K562 (cell line): ENCODE measurements at regions not wholly inside any gene's neighbourhood (a gene's known extent, or its start where the extent isn't known, plus 50 kb on each side); places are given as distances from the start of the nearest gene placed in this dataset.

Source experiments
- ATAC-seq: fragments of 200-7000 bp; cut with Tn5 transposase; 3 replicates; pipeline ENCODE4 v1.9.1; 2020; ENCODE audit warnings: moderate library complexity
- BruUV-seq: library from RNA; stranded (reverse); fragments of 400-500 nt; replicated peaks from 2 replicates; lab custom pipeline; 2021; lab: Mats Ljungman, UMichigan
- CTCF ChIA-PET: fragments of 300-600 bp; formaldehyde crosslinking; extraction: SDS; loops from one replicate; lab custom pipeline; 2021; ENCODE audit warnings: low intra/inter-chr PET ratio; lab: Yijun Ruan, JAX
- POLR2A ChIA-PET: fragments of 300-600, 350-650 bp; sonication (Branson Sonifier 250); formaldehyde crosslinking; extraction: SDS; loops from one replicate; lab custom pipeline; 2021; ENCODE audit warnings: antibody characterized with exemption, inconsistent platforms; lab: Yijun Ruan, JAX
- DNase-seq, 4 experiments: peaks; one replicate each; pipeline versions ENCODE4 v3.0.0 to v3.0.0-alpha.2; 2011 to 2018; ENCODE audit warnings: low spot score in 3 of 4, mixed read lengths in 3 of 4; ENCODE audit errors: extremely low read depth in 1 of 4
- FAIRE-seq: peaks from 2 replicates; lab custom pipeline; 2011; peaks lifted over from hg19 to GRCh38; lab: Jason Lieb, UNC
- H2AFZ ChIP-seq: 2 replicates; pipeline ENCODE4 v1.6.0; 2011; ENCODE audit warnings: low read depth, low read length, control low read depth, inconsistent platforms
- H3K27ac ChIP-seq: fragments of 200-600 bp; 3 replicates; pipeline ENCODE4 v1.8.0; 2011; ENCODE audit warnings: low read depth, mild to moderate bottlenecking, control low read depth, inconsistent platforms, low read length, moderate library complexity, mixed read lengths; ENCODE audit errors: extremely low read depth
- H3K27me3 ChIP-seq, 2 experiments: fragments of 300-600 bp in 1 of 2; 2 replicates in 1 of 2; 3 replicates in 1 of 2; pipeline versions ENCODE4 v1.6.0 to v1.8.0; 2011; ENCODE audit warnings: inconsistent platforms in 2 of 2, low read length in 2 of 2, mild to moderate bottlenecking in 1 of 2, mixed read lengths in 1 of 2, moderate library complexity in 1 of 2; ENCODE audit not compliant: control insufficient read depth in 2 of 2, insufficient read depth in 2 of 2
- H3K36me3 ChIP-seq: fragments of 300-600 bp; 3 replicates; pipeline ENCODE4 v1.8.0; 2011; ENCODE audit warnings: mild to moderate bottlenecking, low read length, inconsistent platforms; ENCODE audit not compliant: control insufficient read depth, insufficient read depth
- H3K4me1 ChIP-seq, 2 experiments: fragments of 200-600 bp in 1 of 2; replicated peaks in 1 of 2; 2 replicates in 1 of 2; 3 replicates in 1 of 2; pipeline versions ENCODE4 v1.5.1 to v1.8.0; 2011; ENCODE audit warnings: inconsistent platforms in 2 of 2, low read length in 2 of 2, mild to moderate bottlenecking in 1 of 2, mixed read lengths in 1 of 2, moderate library complexity in 1 of 2; ENCODE audit not compliant: control insufficient read depth in 2 of 2, insufficient read depth in 2 of 2
- H3K4me2 ChIP-seq: 2 replicates; pipeline ENCODE4 v1.6.1; 2011; ENCODE audit warnings: low read length, control low read depth, inconsistent platforms, mixed read lengths; ENCODE audit not compliant: insufficient read depth
- H3K4me3 ChIP-seq: fragments of 200-600 bp; sonication (generic), shearing (Covaris generic); 2 replicates; pipeline ENCODE4 v1.5.1; 2016; ENCODE audit warnings: control low read depth, inconsistent platforms
- H3K79me2 ChIP-seq: fragments of 200-600 bp; 3 replicates; pipeline ENCODE4 v1.8.0; 2011; ENCODE audit warnings: low read length, inconsistent platforms; ENCODE audit not compliant: control insufficient read depth, insufficient read depth
- H3K9ac ChIP-seq, 2 experiments: 2 replicates each; pipeline versions ENCODE4 v1.6.0 to v1.6.1; 2011; ENCODE audit warnings: low read depth in 2 of 2, low read length in 2 of 2, control low read depth in 1 of 2, inconsistent platforms in 1 of 2, mild to moderate bottlenecking in 1 of 2, mixed read lengths in 1 of 2; ENCODE audit not compliant: insufficient read depth in 1 of 2
- H3K9me1 ChIP-seq: one replicate; pipeline ENCODE4 v1.6.0; 2011; ENCODE audit warnings: inconsistent platforms, mild to moderate bottlenecking, low read length, moderate library complexity; ENCODE audit not compliant: control insufficient read depth, insufficient read depth
- H3K9me3 ChIP-seq: replicated peaks from 2 replicates; pipeline ENCODE4 v1.5.1; 2011; ENCODE audit warnings: low read depth, low read length, inconsistent platforms; ENCODE audit not compliant: control insufficient read depth, insufficient read depth
- H4K20me1 ChIP-seq: replicated peaks from 2 replicates; pipeline ENCODE4 v1.6.1; 2011; ENCODE audit warnings: low read length, inconsistent platforms, mixed read lengths; ENCODE audit not compliant: control insufficient read depth, insufficient read depth
- POLR2A ChIP-seq: fragments of 450-650 bp; conservative IDR thresholded peaks from 2 replicates; pipeline ENCODE4 v1.6.1; 2016
- RAD21 ChIP-seq, 2 experiments: fragments of 250-450 bp in 1 of 2; fragments of 450-650 bp in 1 of 2; sonication (Bioruptor Pico) in 1 of 2; formaldehyde crosslinking in 1 of 2; IDR thresholded peaks in 1 of 2; conservative IDR thresholded peaks in 1 of 2; 2 replicates each; pipeline versions ENCODE4 v1.4.0 to v1.8.0; 2020 to 2022; ENCODE audit warnings: mild to moderate bottlenecking in 2 of 2, moderate library complexity in 1 of 2
- SMARCA5 ChIP-seq: fragments of 450-650 bp; IDR thresholded peaks from 2 replicates; pipeline ENCODE4 v1.6.1; 2016
- WGBS: fragments of 100-300 bp; shearing (Covaris generic); methylation state at CpG from one replicate; pipeline ENCODE4 v1.1.6; 2016; ENCODE audit warnings: low coverage, mixed read lengths; ENCODE audit not compliant: insufficient coverage; ENCODE audit errors: missing lambda C conversion rate; 5-methylcytosine and 5-hydroxymethylcytosine counted together
- in situ Hi-C: fragments of 300-500 bp; cut with MboI; formaldehyde crosslinking; loops from 4 replicates; pipeline ENCODE4 v1.15.0; 2018; ENCODE audit warnings: inconsistent platforms, mixed read lengths
- intact Hi-C: fragments of 100-400 bp; cut with micrococcal nuclease; formaldehyde crosslinking; loops from 2 replicates; pipeline ENCODE4 v1.14.2; 2022
- TF ChIP-seq, protein P1 (sequence below), 2 experiments: fragments of 450-650 bp; formaldehyde crosslinking in 1 of 2; IDR thresholded peaks; 2 replicates each; pipeline versions ENCODE4 v1.4.0 to v1.6.1; 2014 to 2020; ENCODE audit warnings: mild to moderate bottlenecking in 2 of 2, borderline replicate concordance in 1 of 2, low read depth in 1 of 2
- TF ChIP-seq, protein P2 (sequence below), 3 experiments: IDR thresholded peaks in 2 of 3; conservative IDR thresholded peaks in 1 of 3; 2 replicates each; pipeline ENCODE4 v1.5.1; 2011 to 2012; ENCODE audit warnings: low read length in 3 of 3, mild to moderate bottlenecking in 3 of 3, control low read depth in 2 of 3, improper control_type of control experiment in 1 of 3, inconsistent platforms in 1 of 3, low read depth in 1 of 3, mixed read lengths in 1 of 3, moderate library complexity in 1 of 3; ENCODE audit not compliant: insufficient read depth in 2 of 3
- TF ChIP-seq, protein P3 (sequence below): fragments of 250-450 bp; sonication (Bioruptor Pico); IDR thresholded peaks from 2 replicates; pipeline ENCODE4 v1.8.0; 2021; ENCODE audit warnings: moderate library complexity, mild to moderate bottlenecking, inconsistent platforms

DNA sequence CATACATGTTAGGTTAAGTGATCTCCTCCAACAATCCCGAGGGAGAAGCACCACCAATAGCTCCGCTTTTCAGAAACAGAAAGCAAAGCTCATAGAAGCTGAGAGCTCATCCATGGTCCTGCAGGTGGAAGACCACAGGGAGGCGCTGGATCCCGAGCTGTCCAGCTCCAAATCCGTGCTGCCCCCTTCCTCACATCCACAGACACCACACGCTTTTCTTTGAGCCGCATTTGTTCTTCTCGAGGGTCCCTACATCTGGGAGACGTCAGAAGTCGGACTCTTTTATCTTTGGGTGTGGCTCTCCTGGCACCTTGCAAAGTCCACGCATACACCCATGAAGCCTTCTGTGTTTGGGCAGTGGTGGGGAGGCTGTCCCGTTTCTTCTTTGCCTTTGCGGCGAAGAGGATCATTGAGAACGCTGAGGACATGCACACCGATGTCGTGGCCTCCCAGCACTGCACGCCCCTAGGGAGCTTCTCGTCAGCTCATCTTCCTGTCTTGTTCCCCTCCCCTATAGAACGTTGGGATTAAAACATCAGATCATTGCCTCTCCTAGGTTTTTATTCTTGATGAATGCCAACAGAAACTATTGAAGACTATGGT lies 184.8 kb downstream of the TEX29 start:
- TF ChIP-seq, protein P1, sequence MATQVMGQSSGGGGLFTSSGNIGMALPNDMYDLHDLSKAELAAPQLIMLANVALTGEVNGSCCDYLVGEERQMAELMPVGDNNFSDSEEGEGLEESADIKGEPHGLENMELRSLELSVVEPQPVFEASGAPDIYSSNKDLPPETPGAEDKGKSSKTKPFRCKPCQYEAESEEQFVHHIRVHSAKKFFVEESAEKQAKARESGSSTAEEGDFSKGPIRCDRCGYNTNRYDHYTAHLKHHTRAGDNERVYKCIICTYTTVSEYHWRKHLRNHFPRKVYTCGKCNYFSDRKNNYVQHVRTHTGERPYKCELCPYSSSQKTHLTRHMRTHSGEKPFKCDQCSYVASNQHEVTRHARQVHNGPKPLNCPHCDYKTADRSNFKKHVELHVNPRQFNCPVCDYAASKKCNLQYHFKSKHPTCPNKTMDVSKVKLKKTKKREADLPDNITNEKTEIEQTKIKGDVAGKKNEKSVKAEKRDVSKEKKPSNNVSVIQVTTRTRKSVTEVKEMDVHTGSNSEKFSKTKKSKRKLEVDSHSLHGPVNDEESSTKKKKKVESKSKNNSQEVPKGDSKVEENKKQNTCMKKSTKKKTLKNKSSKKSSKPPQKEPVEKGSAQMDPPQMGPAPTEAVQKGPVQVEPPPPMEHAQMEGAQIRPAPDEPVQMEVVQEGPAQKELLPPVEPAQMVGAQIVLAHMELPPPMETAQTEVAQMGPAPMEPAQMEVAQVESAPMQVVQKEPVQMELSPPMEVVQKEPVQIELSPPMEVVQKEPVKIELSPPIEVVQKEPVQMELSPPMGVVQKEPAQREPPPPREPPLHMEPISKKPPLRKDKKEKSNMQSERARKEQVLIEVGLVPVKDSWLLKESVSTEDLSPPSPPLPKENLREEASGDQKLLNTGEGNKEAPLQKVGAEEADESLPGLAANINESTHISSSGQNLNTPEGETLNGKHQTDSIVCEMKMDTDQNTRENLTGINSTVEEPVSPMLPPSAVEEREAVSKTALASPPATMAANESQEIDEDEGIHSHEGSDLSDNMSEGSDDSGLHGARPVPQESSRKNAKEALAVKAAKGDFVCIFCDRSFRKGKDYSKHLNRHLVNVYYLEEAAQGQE (IDR thresholded peaks at IDR 0.05; ENCODE audit: borderline replicate concordance): no peak; the same call in 1 of the 2 replicates
- TF ChIP-seq, protein P1 (CRISPR knock-in tag; IDR thresholded peaks at IDR 0.05; ENCODE audit: low read depth): no peak
- no peak for TF ChIP-seq SMARCA5
- TF ChIP-seq, protein P2, sequence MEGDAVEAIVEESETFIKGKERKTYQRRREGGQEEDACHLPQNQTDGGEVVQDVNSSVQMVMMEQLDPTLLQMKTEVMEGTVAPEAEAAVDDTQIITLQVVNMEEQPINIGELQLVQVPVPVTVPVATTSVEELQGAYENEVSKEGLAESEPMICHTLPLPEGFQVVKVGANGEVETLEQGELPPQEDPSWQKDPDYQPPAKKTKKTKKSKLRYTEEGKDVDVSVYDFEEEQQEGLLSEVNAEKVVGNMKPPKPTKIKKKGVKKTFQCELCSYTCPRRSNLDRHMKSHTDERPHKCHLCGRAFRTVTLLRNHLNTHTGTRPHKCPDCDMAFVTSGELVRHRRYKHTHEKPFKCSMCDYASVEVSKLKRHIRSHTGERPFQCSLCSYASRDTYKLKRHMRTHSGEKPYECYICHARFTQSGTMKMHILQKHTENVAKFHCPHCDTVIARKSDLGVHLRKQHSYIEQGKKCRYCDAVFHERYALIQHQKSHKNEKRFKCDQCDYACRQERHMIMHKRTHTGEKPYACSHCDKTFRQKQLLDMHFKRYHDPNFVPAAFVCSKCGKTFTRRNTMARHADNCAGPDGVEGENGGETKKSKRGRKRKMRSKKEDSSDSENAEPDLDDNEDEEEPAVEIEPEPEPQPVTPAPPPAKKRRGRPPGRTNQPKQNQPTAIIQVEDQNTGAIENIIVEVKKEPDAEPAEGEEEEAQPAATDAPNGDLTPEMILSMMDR (IDR thresholded peaks at IDR 0.05 in 2 of 3, conservative IDR thresholded peaks at IDR 0.05 in 1 of 3; ENCODE audit: insufficient read depth in 2 of 3, low read depth in 1 of 3, low read length in 3 of 3): peak; percentile 68 to 98 (median 84)
- peak; percentile 28 to 62; a peak in 3 of 4 replicates for TF ChIP-seq RAD21 (CRISPR knock-in tag; conservative IDR thresholded peaks at IDR 0.05 in 1 of 2, IDR thresholded peaks at IDR 0.05 in 1 of 2)
- no peak for TF ChIP-seq POLR2A
- TF ChIP-seq, protein P3, sequence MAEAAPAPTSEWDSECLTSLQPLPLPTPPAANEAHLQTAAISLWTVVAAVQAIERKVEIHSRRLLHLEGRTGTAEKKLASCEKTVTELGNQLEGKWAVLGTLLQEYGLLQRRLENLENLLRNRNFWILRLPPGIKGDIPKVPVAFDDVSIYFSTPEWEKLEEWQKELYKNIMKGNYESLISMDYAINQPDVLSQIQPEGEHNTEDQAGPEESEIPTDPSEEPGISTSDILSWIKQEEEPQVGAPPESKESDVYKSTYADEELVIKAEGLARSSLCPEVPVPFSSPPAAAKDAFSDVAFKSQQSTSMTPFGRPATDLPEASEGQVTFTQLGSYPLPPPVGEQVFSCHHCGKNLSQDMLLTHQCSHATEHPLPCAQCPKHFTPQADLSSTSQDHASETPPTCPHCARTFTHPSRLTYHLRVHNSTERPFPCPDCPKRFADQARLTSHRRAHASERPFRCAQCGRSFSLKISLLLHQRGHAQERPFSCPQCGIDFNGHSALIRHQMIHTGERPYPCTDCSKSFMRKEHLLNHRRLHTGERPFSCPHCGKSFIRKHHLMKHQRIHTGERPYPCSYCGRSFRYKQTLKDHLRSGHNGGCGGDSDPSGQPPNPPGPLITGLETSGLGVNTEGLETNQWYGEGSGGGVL: no peak
- TF ChIP-seq, all 486 proteins: peak for 2
- no peak overlapping the region for H3K4me2 ChIP-seq
- ATAC-seq (peak; percentile 93), DNase-seq (peak; percentile 41 to 58 (median 50)), FAIRE-seq (no peak)
- no peak overlapping the region for H3K9ac ChIP-seq
- in situ Hi-C loops: no loop called here
- WGBS: 14% methylated on average over 10 of the region's 20 CpGs
- no peak overlapping the region for H3K27ac ChIP-seq
- H2AFZ ChIP-seq: no peak overlapping the region
- H3K79me2 ChIP-seq: no peaks in the 10 kb centered on the region
- no peaks in the 10 kb centered on the region; a peak in 1 of 5 replicates for H3K4me1 ChIP-seq
- no peak overlapping the region for H3K4me3 ChIP-seq
- H3K9me3 ChIP-seq: no peaks in the 10 kb centered on the region
- BruUV-seq: no TSS peak
- H3K27me3 ChIP-seq: peaks cover 0 to 20% of the 10 kb centered on the region in 2 experiments; a peak in 2 of 5 replicates
- POLR2A ChIA-PET: interaction anchor here (0.5 to 0.6 kb wide), 2 partner anchors 21 to 22 kb away, joined by 3 read pairs; no protein-coding TSS in a partner anchor
- intact Hi-C loops: no loop called here
- CTCF ChIA-PET: interaction anchor here (0.6 kb wide), 1 partner anchor 1101 kb away, joined by 5 read pairs; no protein-coding TSS in a partner anchor
- H4K20me1 ChIP-seq: no peaks in the 10 kb centered on the region
- H3K9me1 ChIP-seq: no peaks in the 10 kb centered on the region
- H3K36me3 ChIP-seq: no peaks in the 10 kb centered on the region
